NT2/D1 (cell line): ENCODE measurements at regions not wholly inside any gene's neighbourhood (a gene's known extent, or its start where the extent isn't known, plus 50 kb on each side); places are given as distances from the start of the nearest gene placed in this dataset.

ENCODE experiments used
- SUZ12 ChIP-seq: IDR thresholded peaks from 2 replicates; pipeline ENCODE4 v1.6.1; 2011; ENCODE audit not compliant: insufficient read length, insufficient read depth; ENCODE audit errors: extremely low read depth
- YY1 ChIP-seq: IDR thresholded peaks from 2 replicates; pipeline ENCODE4 v1.6.1; 2011; ENCODE audit not compliant: insufficient read length, insufficient read depth
- ZNF274 ChIP-seq: IDR thresholded peaks from 2 replicates; pipeline ENCODE4 v1.6.1; 2011; ENCODE audit warnings: mild to moderate bottlenecking, low read depth, low read length

GRCh38 chr1:166485620-166486019 is 318.8 kb upstream of the FAM78B start:
- TF ChIP-seq SUZ12 (no peak), YY1 (no peak), ZNF274 (no peak)
